ENCODE measurements at regions not wholly inside any gene's neighbourhood (a gene's known extent, or its start where the extent isn't known, plus 50 kb on each side); places are given as distances from the start of the nearest gene placed in this dataset.

DNA sequence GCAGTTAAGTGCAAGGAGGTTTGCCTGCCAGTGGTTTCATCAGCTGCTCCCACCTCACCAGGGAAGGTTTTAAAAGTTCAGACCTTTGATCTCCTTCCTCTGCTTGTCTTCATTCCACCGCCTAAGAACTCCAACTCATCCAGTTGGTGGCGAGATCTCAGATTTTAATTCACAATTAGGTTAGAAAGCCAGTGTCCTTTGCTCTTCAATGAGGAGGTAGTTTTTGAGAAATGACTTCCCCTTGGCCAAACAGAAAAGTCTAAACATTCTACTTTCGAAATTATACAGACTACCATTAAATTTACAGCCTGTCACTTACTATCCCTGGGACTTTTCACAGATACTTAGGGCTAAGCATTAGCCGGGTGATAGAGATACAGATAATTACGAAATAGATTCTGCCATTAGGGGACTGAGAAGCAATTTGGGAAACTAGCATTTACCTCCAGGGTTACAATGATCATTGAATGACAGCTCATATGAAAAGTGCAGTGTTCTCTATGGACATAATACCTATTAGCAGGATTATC, 513.4 kb upstream of the GHITM start:
- Mint-ChIP-seq H3K27ac (no peak overlapping the region), H3K4me3 (no peak overlapping the region), H3K27me3 (no peaks in the 10 kb centered on the region), H3K4me1 (ENCODE audit: low read depth in 2 of 2) (no peaks in the 10 kb centered on the region), H3K9me3 (peaks cover 0 to 3% of the 10 kb centered on the region in 2 donors), H3K36me3 (ENCODE audit: insufficient read depth) (no peaks in the 10 kb centered on the region)
- DNase-seq (no peak), ATAC-seq (replicated peaks) (no peak)

DNA sequence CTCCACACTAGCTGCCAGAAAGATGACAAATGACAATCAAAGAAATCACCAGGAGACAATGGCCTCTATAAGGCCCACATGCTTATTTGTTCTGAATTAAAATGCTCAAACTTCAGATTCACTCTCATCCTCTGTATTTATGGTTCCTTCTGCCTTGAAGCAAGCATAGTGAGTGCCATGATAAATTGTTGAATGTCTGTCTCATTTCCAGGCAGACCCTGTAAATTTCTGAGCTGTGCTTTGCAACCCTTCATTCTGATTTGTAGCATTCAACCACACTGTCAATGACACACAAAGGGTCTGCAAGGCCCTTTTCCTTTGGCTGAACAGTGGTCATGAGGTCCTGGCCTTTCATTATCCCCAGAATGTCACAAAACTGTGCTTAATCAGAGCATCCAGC, 506.6 kb upstream of the GHITM start:
- Mint-ChIP-seq H3K27me3 (no peaks in the 10 kb centered on the region), H3K4me1 (ENCODE audit: low read depth in 2 of 2) (no peaks in the 10 kb centered on the region), H3K9me3 (peaks cover 4 to 8% of the 10 kb centered on the region in 2 donors), H3K4me3 (no peak overlapping the region), H3K36me3 (ENCODE audit: insufficient read depth) (no peaks in the 10 kb centered on the region), H3K27ac (no peak overlapping the region)
- ATAC-seq (replicated peaks) = no peak
- no peak for DNase-seq

DNA sequence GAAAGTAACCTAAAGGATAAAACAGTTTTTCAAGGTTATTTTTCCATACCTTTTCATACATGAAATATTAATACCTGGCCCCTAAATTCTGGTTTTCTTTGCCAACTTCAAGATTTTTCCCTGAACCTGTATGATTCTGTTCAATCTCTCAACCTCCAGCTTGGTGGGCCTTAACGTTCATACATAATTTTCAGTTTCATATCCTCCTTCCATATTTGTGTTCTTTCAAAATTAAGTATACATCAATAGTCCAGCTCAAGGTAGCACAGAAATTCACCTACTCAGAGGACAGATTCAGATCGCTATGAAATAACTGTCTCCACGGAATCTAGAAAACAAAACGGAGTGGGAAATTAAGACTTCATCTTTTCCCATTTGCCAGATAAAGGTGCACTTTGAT, 505.8 kb upstream of the GHITM start:
- Mint-ChIP-seq H3K27ac (no peak overlapping the region), H3K36me3 (ENCODE audit: insufficient read depth) (no peaks in the 10 kb centered on the region), H3K27me3 (no peaks in the 10 kb centered on the region), H3K4me3 (no peak overlapping the region), H3K4me1 (ENCODE audit: low read depth in 2 of 2) (no peaks in the 10 kb centered on the region), H3K9me3 (peaks cover 4 to 8% of the 10 kb centered on the region in 2 donors)
- DNase-seq = no peak
- no peak for ATAC-seq (replicated peaks)

DNA sequence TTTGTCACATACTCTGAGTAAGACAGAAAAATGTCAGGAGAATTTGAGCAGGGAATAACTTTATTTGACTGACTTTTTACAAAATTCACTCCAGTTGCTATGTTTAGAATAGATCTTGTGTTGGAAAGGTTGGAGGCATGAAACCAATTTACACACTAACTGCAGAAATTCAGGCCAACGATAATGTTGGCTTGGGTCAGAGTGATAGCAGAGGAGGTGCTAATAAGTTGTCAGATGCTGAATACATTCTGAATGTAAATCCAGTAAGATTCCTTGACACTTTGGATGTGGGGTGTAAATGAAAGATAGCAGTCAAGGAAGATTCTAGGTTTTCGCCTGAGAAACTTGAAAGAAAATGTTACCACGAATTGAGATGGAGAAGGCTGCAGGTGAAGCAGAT, 502.5 kb upstream of the GHITM start:
- Mint-ChIP-seq H3K4me1 (ENCODE audit: low read depth in 2 of 2) (no peaks in the 10 kb centered on the region), H3K27ac (no peak overlapping the region)
- no peak for ATAC-seq (replicated peaks)

DNA sequence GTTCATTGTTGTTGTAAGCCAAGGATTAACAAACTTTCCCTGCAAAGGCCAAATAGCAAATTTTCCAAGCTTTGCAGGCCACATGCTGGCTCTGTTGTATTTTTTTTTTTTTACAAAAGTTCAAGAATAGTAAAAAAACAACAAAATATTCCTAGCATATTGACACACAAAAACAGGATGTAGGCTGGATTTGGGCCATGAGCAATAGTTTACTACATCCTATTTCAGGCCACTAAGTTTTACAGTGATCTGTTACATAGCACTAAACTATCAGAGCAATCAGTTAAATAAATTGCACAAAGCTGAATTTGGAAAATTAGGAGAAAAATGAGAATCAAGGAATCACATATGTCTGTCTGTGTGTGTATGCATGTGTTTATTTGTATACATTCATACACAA, 491.8 kb upstream of the GHITM start:
- Mint-ChIP-seq H3K36me3 (ENCODE audit: insufficient read depth) (no peaks in the 10 kb centered on the region), H3K4me3 (no peak overlapping the region), H3K27me3 (no peaks in the 10 kb centered on the region), H3K9me3 (peaks cover 2 to 6% of the 10 kb centered on the region in 2 donors), H3K4me1 (ENCODE audit: low read depth in 2 of 2) (no peaks in the 10 kb centered on the region), H3K27ac (no peak overlapping the region)
- DNase-seq (no peak), ATAC-seq (replicated peaks) (no peak)

More for the DNA sequence above, 502.5 kb upstream of the GHITM start:
- Mint-ChIP-seq H3K36me3 (ENCODE audit: insufficient read depth) (no peaks in the 10 kb centered on the region), H3K9me3 (peaks cover 7 to 8% of the 10 kb centered on the region in 2 donors), H3K4me3 (no peak overlapping the region), H3K27me3 (no peaks in the 10 kb centered on the region)
- no peak for DNase-seq

DNA sequence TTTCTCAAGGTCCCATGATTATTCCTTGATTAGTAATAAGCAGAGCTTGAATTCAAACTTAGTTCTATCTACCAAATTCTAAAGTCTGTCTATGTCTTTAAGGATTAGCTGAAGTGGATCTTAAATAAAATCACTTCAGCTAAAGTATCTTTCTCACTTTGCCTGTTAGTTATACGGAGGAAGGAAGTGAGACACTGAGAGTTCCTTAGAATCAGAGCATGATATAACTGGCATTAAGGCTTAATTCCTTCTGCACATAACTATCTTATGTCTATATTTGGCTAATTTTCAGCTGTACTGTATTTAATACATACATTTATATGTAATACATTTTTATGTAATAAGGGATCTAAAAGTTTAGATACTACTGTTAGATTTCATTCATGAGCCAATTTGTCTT, 491.1 kb upstream of the GHITM start:
- no peak for ATAC-seq (replicated peaks)

DNA sequence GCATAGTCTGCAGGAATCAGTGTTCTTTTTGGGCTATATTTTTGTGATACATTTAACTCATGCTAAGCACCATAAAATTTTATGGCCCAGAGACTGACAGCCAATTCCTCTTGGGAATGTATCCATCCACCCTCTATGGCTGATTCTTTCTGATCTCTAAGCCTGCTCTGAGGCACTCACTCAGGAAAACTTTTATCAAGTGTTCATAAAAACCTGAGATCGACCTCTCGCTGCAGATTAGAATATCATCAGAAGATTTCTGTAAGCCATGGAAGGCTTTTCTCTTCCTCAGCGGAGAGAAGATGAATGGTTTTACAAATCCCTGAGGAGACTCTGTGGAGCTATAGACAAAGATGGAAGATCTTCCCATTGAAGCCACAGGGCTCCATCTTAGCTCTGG, 489.8 kb upstream of the GHITM start:
- Mint-ChIP-seq H3K9me3 (peaks cover 0 to 5% of the 10 kb centered on the region in 2 donors), H3K4me3 (no peak overlapping the region), H3K27me3 (no peaks in the 10 kb centered on the region), H3K36me3 (ENCODE audit: insufficient read depth) (no peaks in the 10 kb centered on the region), H3K27ac (no peak overlapping the region), H3K4me1 (ENCODE audit: low read depth in 2 of 2) (no peaks in the 10 kb centered on the region)
- no peak for DNase-seq
- no peak for ATAC-seq (replicated peaks)

More for the DNA sequence above, 491.1 kb upstream of the GHITM start:
- H3K4me1 Mint-ChIP-seq (ENCODE audit: low read depth in 2 of 2) = no peaks in the 10 kb centered on the region
- no peaks in the 10 kb centered on the region for H3K36me3 Mint-ChIP-seq (ENCODE audit: insufficient read depth)
- no peak for DNase-seq
- H3K27me3 Mint-ChIP-seq = no peaks in the 10 kb centered on the region
- peaks cover 0 to 5% of the 10 kb centered on the region in 2 donors for H3K9me3 Mint-ChIP-seq
- no peak overlapping the region for H3K4me3 Mint-ChIP-seq
- no peak overlapping the region for H3K27ac Mint-ChIP-seq

DNA sequence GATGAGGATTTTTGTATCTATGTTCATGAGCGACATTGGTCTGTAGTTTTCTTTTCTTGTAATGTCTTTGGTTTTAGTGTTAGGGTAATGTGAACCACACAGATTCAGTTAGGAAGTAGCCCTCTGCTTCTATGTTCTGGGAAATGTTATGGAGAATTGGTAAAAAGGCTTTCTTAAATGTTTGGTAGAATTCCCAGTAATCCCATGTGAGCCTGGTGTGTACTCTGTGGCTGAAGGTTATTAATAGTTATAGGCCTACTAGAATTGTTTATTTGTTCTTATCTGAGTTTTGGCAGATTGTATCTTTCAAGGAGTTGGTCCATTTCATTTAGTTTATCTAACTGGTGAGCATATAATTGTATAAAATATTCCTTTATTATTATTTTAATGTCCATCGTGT, 484.6 kb upstream of the GHITM start:
- H3K36me3 Mint-ChIP-seq (ENCODE audit: insufficient read depth) = no peaks in the 10 kb centered on the region
- no peak overlapping the region for H3K4me3 Mint-ChIP-seq
- no peak overlapping the region for H3K27ac Mint-ChIP-seq
- H3K27me3 Mint-ChIP-seq = no peaks in the 10 kb centered on the region
- no peaks in the 10 kb centered on the region for H3K4me1 Mint-ChIP-seq (ENCODE audit: low read depth in 2 of 2)
- DNase-seq (no peak), ATAC-seq (replicated peaks) (no peak)
- peaks cover 0 to 3% of the 10 kb centered on the region in 2 donors for H3K9me3 Mint-ChIP-seq

DNA sequence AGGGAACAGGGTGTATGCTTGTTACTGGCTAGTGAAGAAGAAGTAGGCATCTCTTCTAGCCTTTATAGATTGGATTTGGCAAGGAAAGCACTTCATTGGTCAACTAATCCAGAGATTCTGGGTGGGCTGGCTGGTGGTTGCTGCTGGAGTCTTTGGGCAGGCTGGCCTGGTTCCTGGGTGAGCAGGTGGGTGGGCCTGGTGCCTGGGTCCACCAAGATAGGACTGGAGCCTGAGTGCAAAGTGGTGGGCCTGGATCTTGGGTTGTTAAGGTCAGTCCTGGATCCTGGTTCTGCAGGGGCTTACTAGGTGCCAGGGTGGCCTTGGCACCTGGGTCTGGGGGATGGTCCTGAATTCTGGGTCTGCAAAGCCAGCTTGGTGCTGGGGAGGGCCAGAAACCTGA, 482.4 kb upstream of the GHITM start:
- no peaks in the 10 kb centered on the region for H3K27me3 Mint-ChIP-seq
- DNase-seq = no peak
- H3K36me3 Mint-ChIP-seq (ENCODE audit: insufficient read depth) = no peaks in the 10 kb centered on the region
- H3K4me3 Mint-ChIP-seq = no peak overlapping the region
- H3K4me1 Mint-ChIP-seq (ENCODE audit: low read depth in 2 of 2) = no peaks in the 10 kb centered on the region
- H3K27ac Mint-ChIP-seq = no peak overlapping the region
- H3K9me3 Mint-ChIP-seq = peaks cover 0 to 3% of the 10 kb centered on the region in 2 donors
- ATAC-seq (replicated peaks) = no peak

DNA sequence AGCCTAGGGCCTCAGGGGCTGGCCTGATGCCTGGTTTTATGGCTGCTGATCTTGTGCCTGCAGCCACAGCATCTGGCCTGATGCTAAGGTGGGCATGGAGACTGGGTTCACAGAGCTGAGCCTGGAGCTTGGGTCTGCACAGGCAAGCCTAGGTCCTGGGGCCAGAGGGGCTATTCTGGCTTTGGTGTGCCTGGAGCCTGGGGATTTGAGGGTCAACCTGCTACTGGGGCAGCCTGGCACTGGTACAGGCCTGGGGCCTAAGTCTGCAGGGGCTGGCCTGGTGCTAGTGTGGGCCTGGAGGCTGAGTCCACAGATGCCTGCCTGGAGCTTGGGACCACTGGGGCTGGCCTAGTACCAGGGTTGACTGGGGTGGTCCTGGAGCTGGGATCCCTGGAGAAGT, 481.8 kb upstream of the GHITM start:
- peaks cover 0 to 3% of the 10 kb centered on the region in 2 donors for H3K9me3 Mint-ChIP-seq
- H3K4me3 Mint-ChIP-seq = no peak overlapping the region
- no peak overlapping the region for H3K27ac Mint-ChIP-seq
- DNase-seq (no peak), ATAC-seq (replicated peaks) (no peak)
- no peaks in the 10 kb centered on the region for H3K4me1 Mint-ChIP-seq (ENCODE audit: low read depth in 2 of 2)
- no peaks in the 10 kb centered on the region for H3K36me3 Mint-ChIP-seq (ENCODE audit: insufficient read depth)
- H3K27me3 Mint-ChIP-seq = no peaks in the 10 kb centered on the region

DNA sequence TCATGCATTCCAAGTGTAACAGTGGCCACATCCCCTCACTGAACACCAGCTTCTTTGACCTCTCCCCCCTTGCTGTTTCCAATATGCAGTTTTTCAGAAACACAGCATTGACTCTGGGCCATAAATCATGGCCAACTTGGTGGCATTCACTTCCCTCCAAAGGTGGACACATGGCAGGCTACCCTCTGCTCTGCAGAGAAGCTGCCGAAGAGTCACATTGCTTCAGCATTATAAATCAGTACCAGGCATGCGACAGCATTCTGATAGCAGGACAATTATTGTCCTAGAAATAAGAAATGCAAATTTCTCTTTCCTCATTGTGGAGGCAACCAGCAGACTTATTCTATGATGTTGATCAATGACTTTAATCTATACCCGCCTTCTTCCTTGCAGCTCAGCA, 475.4 kb upstream of the GHITM start:
- no peak overlapping the region for H3K4me3 Mint-ChIP-seq
- no peak overlapping the region for H3K27ac Mint-ChIP-seq
- ATAC-seq (replicated peaks) (no peak), DNase-seq (no peak)
- H3K4me1 Mint-ChIP-seq (ENCODE audit: low read depth in 2 of 2) = no peaks in the 10 kb centered on the region
- no peaks in the 10 kb centered on the region for H3K27me3 Mint-ChIP-seq
- peaks cover 5 to 7% of the 10 kb centered on the region in 2 donors for H3K9me3 Mint-ChIP-seq
- no peaks in the 10 kb centered on the region for H3K36me3 Mint-ChIP-seq (ENCODE audit: insufficient read depth)

DNA sequence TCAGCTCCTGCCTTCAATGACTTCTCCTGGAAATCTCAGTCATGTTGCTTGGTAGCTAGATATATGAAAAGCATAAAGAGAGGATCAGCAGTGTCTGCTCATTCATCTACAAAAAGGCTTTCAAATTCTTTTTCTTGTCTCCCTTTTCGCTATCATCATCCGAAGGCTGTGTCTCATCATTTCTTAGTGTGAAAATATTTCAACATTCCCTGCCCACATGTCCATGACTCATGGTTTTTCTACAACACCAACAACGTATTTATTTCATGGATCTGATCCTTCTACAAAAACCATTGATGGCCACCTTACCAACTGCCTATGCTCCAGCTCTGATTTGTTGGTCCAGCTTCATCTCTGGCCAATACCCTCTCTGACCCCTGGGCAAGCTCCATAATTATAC, 472.5 kb upstream of the GHITM start:
- Mint-ChIP-seq H3K4me1 (ENCODE audit: low read depth in 2 of 2) (no peaks in the 10 kb centered on the region), H3K9me3 (peaks cover 7 to 8% of the 10 kb centered on the region in 2 donors), H3K4me3 (no peak overlapping the region), H3K27ac (no peak overlapping the region), H3K36me3 (ENCODE audit: insufficient read depth) (no peaks in the 10 kb centered on the region), H3K27me3 (no peaks in the 10 kb centered on the region)
- no peak for DNase-seq
- ATAC-seq (replicated peaks) = no peak

DNA sequence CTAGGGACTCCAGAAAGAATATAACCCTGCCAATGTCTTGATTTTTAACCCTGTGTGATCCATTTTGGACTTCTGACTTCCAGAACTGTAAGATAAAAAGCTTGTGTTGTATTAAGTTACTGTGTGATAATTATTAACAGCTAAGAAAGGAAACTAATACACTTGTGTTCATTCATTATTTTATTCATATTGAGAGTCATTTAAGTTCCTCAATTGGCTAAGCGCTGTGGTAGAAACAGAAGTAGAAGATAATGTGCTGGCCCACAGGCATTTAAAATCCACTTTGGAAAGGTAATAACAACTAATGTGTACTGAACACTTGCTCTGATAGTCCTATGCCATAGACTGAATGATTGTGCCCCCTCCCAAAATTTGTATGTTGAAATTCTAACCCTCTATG, 471.7 kb upstream of the GHITM start:
- H3K4me3 Mint-ChIP-seq = no peak overlapping the region
- no peak overlapping the region for H3K27ac Mint-ChIP-seq
- H3K9me3 Mint-ChIP-seq = peaks cover 7 to 8% of the 10 kb centered on the region in 2 donors
- ATAC-seq (replicated peaks) (no peak), DNase-seq (no peak)
- no peaks in the 10 kb centered on the region for H3K36me3 Mint-ChIP-seq (ENCODE audit: insufficient read depth)
- no peaks in the 10 kb centered on the region for H3K27me3 Mint-ChIP-seq
- no peaks in the 10 kb centered on the region for H3K4me1 Mint-ChIP-seq (ENCODE audit: low read depth in 2 of 2)

DNA sequence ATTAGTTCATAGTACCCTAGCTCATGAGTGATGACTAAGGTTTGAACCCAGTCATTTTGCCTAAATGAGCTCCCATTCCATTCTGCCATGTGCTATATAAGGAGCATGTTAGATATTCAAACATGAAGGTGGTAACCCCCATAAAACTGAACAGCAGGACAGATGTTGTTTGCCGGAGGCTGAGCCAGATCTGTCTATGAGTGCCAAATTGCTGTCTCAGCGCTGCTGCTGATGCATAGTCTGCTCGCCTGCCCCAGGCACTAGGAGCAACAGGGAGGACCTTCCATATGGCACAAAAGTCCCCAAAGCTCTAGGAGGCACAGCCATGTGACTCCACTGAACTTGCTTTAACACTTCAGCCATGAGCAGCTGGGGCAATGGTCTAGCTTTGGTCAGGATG, 466.0 kb upstream of the GHITM start:
- H3K27ac Mint-ChIP-seq = no peak overlapping the region
- ATAC-seq (replicated peaks) = no peak
- H3K36me3 Mint-ChIP-seq (ENCODE audit: insufficient read depth) = no peaks in the 10 kb centered on the region

DNA sequence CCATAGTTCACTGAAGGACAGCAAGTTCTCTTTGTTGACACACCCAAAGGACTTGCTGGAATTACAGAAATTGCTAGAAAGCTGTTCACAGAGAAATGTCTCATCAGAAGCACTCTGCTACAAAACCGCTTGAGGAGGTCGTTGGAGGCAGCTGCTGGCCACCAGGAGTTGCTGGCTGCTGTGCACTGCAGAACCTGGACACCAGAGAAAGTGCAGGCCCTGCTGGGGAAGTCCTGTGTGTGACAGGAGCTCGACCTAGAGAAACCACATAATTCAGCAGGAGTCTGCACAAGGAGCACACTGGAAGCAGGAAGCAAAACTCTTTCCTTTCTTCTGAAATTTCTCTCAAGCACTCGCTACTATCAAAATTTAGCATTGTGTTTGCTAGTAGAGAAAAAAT, 461.5 kb upstream of the GHITM start:
- Mint-ChIP-seq H3K4me3 (no peak overlapping the region), H3K27me3 (no peaks in the 10 kb centered on the region), H3K27ac (no peak overlapping the region), H3K36me3 (ENCODE audit: insufficient read depth) (no peaks in the 10 kb centered on the region), H3K4me1 (ENCODE audit: low read depth in 2 of 2) (peaks cover 3 to 15% of the 10 kb centered on the region in 2 donors), H3K9me3 (no peaks in the 10 kb centered on the region)
- DNase-seq = no peak
- ATAC-seq (replicated peaks) = no peak

More for the DNA sequence above, 466.0 kb upstream of the GHITM start:
- peaks cover 0 to 3% of the 10 kb centered on the region in 2 donors for H3K9me3 Mint-ChIP-seq
- H3K4me1 Mint-ChIP-seq (ENCODE audit: low read depth in 2 of 2) = no peaks in the 10 kb centered on the region
- DNase-seq = no peak
- no peaks in the 10 kb centered on the region for H3K27me3 Mint-ChIP-seq
- H3K4me3 Mint-ChIP-seq = no peak overlapping the region
